ENCODE measurements at regions not wholly inside any gene's neighbourhood (a gene's known extent, or its start where the extent isn't known, plus 50 kb on each side); places are given as distances from the start of the nearest gene placed in this dataset.

GRCh38 chr6:74579047-74579446, 626.8 kb downstream of the COL12A1 start:
- ATAC-seq (no peak), DNase-seq (ENCODE audit: low spot score) (no peak), FAIRE-seq (no peak)
- ChIA-PET POLR2A (no interaction called here), CTCF (ENCODE audit: low intra/inter-chr PET ratio, low total read pairs) (no interaction called here)
- WGBS (ENCODE audit: low lambda C conversion rate): 23% methylated on average over 2 of the region's 2 CpGs
- BruUV-seq (replicated peaks): no TSS peak
- Histone ChIP-seq H4K20me1 (ENCODE audit: insufficient read depth, low read length) (no peaks in the 10 kb centered on the region), H2AFZ (ENCODE audit: low read length) (no peak overlapping the region), H3K4me1 (ENCODE audit: insufficient read depth, low read length) (no peaks in the 10 kb centered on the region), H3K9me3 (ENCODE audit: low read length) (no peaks in the 10 kb centered on the region), H3K27ac (ENCODE audit: extremely low read length, insufficient read depth, low read length) (no peak overlapping the region), H3K79me2 (ENCODE audit: insufficient read depth, low read length) (no peaks in the 10 kb centered on the region), H3K36me3 (replicated peaks in 1 of 2; ENCODE audit: control insufficient read depth in 1 of 2, insufficient read depth in 2 of 2, low read length in 2 of 2) (no peaks in the 10 kb centered on the region), H3K4me2 (ENCODE audit: low read depth, low read length) (no peak overlapping the region), H3K4me3 (replicated peaks in 1 of 3; ENCODE audit: insufficient read depth in 1 of 3, low read depth in 2 of 3, low read length in 3 of 3) (no peak overlapping the region), H3K9ac (ENCODE audit: insufficient read depth, low read depth, low read length) (no peak overlapping the region), H3K27me3 (ENCODE audit: control insufficient read depth in 1 of 2, insufficient read depth in 2 of 2, low read length in 2 of 2) (no peaks in the 10 kb centered on the region)
- intact Hi-C loops (cut with micrococcal nuclease; ENCODE audit: unreplicated experiment): loop anchor here (10.0 kb wide), 1 partner anchor 64 kb away; no protein-coding TSS in a partner anchor
- TF ChIP-seq EP300 (IDR thresholded peaks at IDR 0.05; ENCODE audit: low read depth in 2 of 2, low read length in 2 of 2): no peak
- TF ChIP-seq EP300 (CRISPR knock-in tag; IDR thresholded peaks at IDR 0.05; ENCODE audit: borderline replicate concordance): no peak
- TF ChIP-seq MTF1 (CRISPR knock-in tag; IDR thresholded peaks at IDR 0.05): no peak
- TF ChIP-seq ARID2 (CRISPR knock-in tag; IDR thresholded peaks at IDR 0.05; ENCODE audit: borderline replicate concordance): no peak
- TF ChIP-seq SRSF9 (IDR thresholded peaks at IDR 0.05; ENCODE audit: borderline replicate concordance, insufficient read depth, low read depth, low read length, poor library complexity, severe bottlenecking): no peak
- no peak for TF ChIP-seq BCL3 (CRISPR knock-in tag; IDR thresholded peaks at IDR 0.05)
- TF ChIP-seq KLF6 (CRISPR knock-in tag; IDR thresholded peaks at IDR 0.05): no peak
- TF ChIP-seq CEBPB (IDR thresholded peaks at IDR 0.05; ENCODE audit: borderline replicate concordance, low read depth, low read length): no peak
- TF ChIP-seq NR2F6 (IDR thresholded peaks at IDR 0.05): no peak
- TF ChIP-seq NR2F6 (CRISPR knock-in tag; IDR thresholded peaks at IDR 0.05): no peak
- TF ChIP-seq ZNF782 (CRISPR knock-in tag; IDR thresholded peaks at IDR 0.05; ENCODE audit: borderline replicate concordance): no peak
- TF ChIP-seq TCF12 (IDR thresholded peaks at IDR 0.05): no peak
- no peak for TF ChIP-seq TCF12 (CRISPR knock-in tag; IDR thresholded peaks at IDR 0.05)
- TF ChIP-seq NFE2L1 (CRISPR knock-in tag; IDR thresholded peaks at IDR 0.05; ENCODE audit: borderline replicate concordance): no peak
- TF ChIP-seq FOSL1 (CRISPR knock-in tag; IDR thresholded peaks at IDR 0.05; ENCODE audit: borderline replicate concordance): no peak
- TF ChIP-seq ZNF180 (CRISPR knock-in tag; IDR thresholded peaks at IDR 0.05; ENCODE audit: borderline replicate concordance, low read depth): no peak
- no peak for TF ChIP-seq RBFOX2 (IDR thresholded peaks at IDR 0.05; ENCODE audit: low read depth, low read length)
- TF ChIP-seq MIER2 (CRISPR knock-in tag; IDR thresholded peaks at IDR 0.05): no peak
- no peak for TF ChIP-seq TEF (CRISPR knock-in tag; IDR thresholded peaks at IDR 0.05)
- no peak for TF ChIP-seq ZFP36L2 (CRISPR knock-in tag; IDR thresholded peaks at IDR 0.05)
- no peak for TF ChIP-seq TAF15 (IDR thresholded peaks at IDR 0.05; ENCODE audit: low read depth, low read length, poor library complexity, severe bottlenecking)
- TF ChIP-seq GTF3A (CRISPR knock-in tag; conservative IDR thresholded peaks at IDR 0.05): no peak
- TF ChIP-seq SRSF1 (optimal IDR thresholded peaks at IDR 0.05; ENCODE audit: low read depth, low read length): no peak
- in situ Hi-C loops (cut with HindIII; ENCODE audit: extremely low pct_ligation_motif_present, low pct_unique_long_range_greater_than_20kb): loop anchor here (25.0 kb wide), 1 partner anchor 633 kb away; the partner anchor contains the start of gene COL12A1

All from HepG2 (cell line).